Adipocyte (in vitro differentiated cells): ENCODE measurements at regions not wholly inside any gene's neighbourhood (a gene's known extent, or its start where the extent isn't known, plus 50 kb on each side); places are given as distances from the start of the nearest gene placed in this dataset.

ENCODE experiments used
- DNase-seq: peaks from one replicate; pipeline ENCODE4 v3.0.0-alpha.2; 2015; ENCODE audit warnings: low read depth
- H3K27me3 ChIP-seq: replicated peaks from 2 replicates; pipeline ENCODE4 v1.7.0; 2013; ENCODE audit warnings: mild to moderate bottlenecking, low read length, moderate library complexity; ENCODE audit not compliant: control insufficient read depth, insufficient read depth
- H3K36me3 ChIP-seq: 2 replicates; pipeline ENCODE4 v1.7.0; 2013; ENCODE audit warnings: low read length, mild to moderate bottlenecking, moderate library complexity; ENCODE audit not compliant: control insufficient read depth, insufficient read depth, severe bottlenecking
- H3K4me1 ChIP-seq: 2 replicates; pipeline ENCODE4 v1.7.0; 2013; ENCODE audit warnings: mild to moderate bottlenecking, low read length, moderate library complexity; ENCODE audit not compliant: control insufficient read depth, insufficient read depth
- H3K4me3 ChIP-seq: 2 replicates; pipeline ENCODE4 v1.7.0; 2013; ENCODE audit warnings: mild to moderate bottlenecking, low read length, moderate library complexity
- H3K9ac ChIP-seq: 2 replicates; pipeline ENCODE4 v1.7.0; 2013; ENCODE audit warnings: mild to moderate bottlenecking, low read length, moderate library complexity
- H3K9me3 ChIP-seq: 2 replicates; pipeline ENCODE4 v1.7.0; 2013; ENCODE audit warnings: mild to moderate bottlenecking, low read length, moderate library complexity; ENCODE audit not compliant: control insufficient read depth

DNA sequence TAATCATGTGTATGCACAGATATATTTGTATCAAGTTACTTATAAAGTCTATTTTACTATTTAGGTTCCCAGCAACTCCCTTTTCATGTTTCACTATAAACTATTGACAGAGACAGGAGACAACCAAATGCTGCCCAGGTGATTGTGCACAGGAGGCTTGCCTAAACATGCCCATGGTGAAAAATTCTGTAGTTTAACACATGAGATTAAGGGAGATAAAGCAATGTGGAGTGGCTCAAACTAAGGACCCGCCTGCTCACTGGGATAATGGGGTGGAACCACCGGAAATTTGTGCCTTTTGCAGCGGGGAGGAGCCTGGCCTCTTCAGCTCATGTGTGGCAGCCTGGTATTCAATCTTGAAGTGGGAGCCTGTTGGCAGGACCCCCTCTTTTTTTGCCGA lies 459.5 kb upstream of the CNTN5 start:
- Histone ChIP-seq H3K9ac (no peak overlapping the region), H3K9me3 (no peaks in the 10 kb centered on the region), H3K27me3 (no peaks in the 10 kb centered on the region), H3K4me3 (no peak overlapping the region), H3K36me3 (no peaks in the 10 kb centered on the region), H3K4me1 (no peaks in the 10 kb centered on the region)
- no peak for DNase-seq

DNA sequence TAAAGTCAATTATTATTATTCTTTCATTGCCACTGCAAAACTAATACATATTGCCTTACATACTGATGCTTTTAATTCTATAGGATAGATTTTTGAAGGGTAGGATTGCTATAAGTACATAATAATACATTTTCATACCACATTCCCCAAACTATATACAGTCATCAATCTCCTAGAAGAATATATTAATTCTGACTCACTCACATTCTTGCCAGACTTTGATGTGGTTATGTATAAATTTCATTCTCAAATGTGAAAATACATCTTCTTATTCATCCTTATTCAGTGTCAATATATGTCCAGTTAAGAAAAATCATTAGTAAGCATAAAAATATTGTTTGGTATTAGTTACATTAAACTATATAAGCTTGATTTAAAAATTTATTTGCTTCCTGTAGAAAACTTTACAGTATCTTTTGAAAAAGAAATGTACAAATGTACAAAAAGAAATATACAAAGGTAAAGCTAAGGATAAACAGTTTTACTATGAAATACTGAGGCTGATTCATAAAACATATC lies 458.8 kb upstream of the CNTN5 start:
- Histone ChIP-seq H3K4me3 (no peak overlapping the region), H3K4me1 (no peaks in the 10 kb centered on the region), H3K9me3 (no peaks in the 10 kb centered on the region), H3K9ac (no peak overlapping the region), H3K27me3 (no peaks in the 10 kb centered on the region), H3K36me3 (no peaks in the 10 kb centered on the region)
- DNase-seq = no peak

DNA sequence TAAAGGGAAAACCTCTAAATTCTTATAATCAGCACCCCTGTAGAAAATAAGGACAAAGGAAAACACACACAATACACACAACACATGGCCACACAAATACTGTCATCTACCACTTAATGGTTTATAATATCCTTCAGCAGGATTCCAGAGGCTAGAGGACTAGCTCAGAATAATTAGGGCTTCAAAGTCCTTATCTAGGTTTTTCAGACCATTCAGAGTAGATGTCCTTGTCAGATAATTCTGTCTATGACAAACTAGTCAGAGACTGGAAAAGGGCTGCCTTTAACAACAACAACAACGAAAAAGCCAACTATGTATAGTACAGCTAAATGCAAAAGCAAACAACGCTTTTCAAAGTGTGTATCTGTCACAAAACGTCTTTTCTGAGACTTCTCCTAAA lies 456.5 kb upstream of the CNTN5 start:
- H3K36me3 ChIP-seq = no peaks in the 10 kb centered on the region
- H3K27me3 ChIP-seq = no peaks in the 10 kb centered on the region

DNA sequence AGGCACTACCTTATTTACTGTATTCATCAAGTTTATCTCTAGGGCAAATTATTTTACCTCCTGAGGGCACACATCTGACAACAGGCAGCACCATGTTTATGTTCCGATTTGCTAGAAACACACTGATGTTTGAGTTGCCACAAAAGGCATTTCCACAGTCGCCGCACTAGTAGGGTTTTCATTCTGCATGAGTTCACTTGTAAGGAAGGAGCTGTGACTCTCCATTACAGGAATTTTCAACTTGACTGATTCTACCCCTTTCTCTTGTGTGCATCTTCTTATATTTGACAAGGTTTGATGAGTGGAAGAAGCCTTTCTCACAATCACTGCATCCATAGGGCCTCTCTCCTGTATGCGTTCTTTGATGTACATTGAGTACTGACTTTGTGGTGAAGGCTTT lies 455.9 kb upstream of the CNTN5 start:
- Histone ChIP-seq H3K36me3 (no peaks in the 10 kb centered on the region), H3K4me3 (no peak overlapping the region), H3K9ac (no peak overlapping the region), H3K4me1 (no peaks in the 10 kb centered on the region), H3K9me3 (no peaks in the 10 kb centered on the region), H3K27me3 (no peaks in the 10 kb centered on the region)
- no peak for DNase-seq

More for the DNA sequence above, 456.5 kb upstream of the CNTN5 start:
- no peaks in the 10 kb centered on the region for H3K9me3 ChIP-seq
- DNase-seq = no peak
- no peaks in the 10 kb centered on the region for H3K4me1 ChIP-seq
- H3K4me3 ChIP-seq = no peak overlapping the region
- H3K9ac ChIP-seq = no peak overlapping the region

GRCh38 chr11:98565311-98565710 lies 455.4 kb upstream of the CNTN5 start:
- Histone ChIP-seq H3K9me3 (no peaks in the 10 kb centered on the region), H3K4me3 (no peak overlapping the region), H3K9ac (no peak overlapping the region)

GRCh38 chr11:98566978-98567377 lies 453.8 kb upstream of the CNTN5 start:
- Histone ChIP-seq H3K9me3 (no peaks in the 10 kb centered on the region), H3K4me3 (no peak overlapping the region), H3K27me3 (no peaks in the 10 kb centered on the region), H3K4me1 (no peaks in the 10 kb centered on the region), H3K9ac (no peak overlapping the region), H3K36me3 (no peaks in the 10 kb centered on the region)
- no peak for DNase-seq

More at GRCh38 chr11:98565311-98565710, 455.4 kb upstream of the CNTN5 start:
- Histone ChIP-seq H3K36me3 (no peaks in the 10 kb centered on the region), H3K27me3 (no peaks in the 10 kb centered on the region), H3K4me1 (no peaks in the 10 kb centered on the region)
- DNase-seq = no peak

DNA sequence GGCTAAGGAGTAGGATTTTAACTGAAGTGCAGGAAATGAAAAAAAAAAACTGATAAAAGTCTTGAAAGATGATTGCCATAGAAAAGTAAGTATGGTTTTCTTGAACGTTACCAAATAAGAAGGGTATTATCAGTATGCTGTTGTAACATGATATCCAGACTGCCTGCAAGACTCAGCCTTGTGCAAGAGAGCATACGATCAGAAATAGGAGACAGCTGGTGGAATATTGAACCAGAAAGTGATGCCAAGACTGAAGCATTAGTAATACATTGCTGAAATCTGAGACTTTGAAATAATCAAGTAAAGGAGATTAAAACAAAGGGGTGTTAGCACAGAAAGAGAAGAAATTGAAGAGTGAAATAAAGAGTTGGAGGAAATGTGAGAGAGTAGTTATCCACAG lies 452.7 kb upstream of the CNTN5 start:
- H3K9ac ChIP-seq = no peak overlapping the region
- DNase-seq = peak; percentile 3

DNA sequence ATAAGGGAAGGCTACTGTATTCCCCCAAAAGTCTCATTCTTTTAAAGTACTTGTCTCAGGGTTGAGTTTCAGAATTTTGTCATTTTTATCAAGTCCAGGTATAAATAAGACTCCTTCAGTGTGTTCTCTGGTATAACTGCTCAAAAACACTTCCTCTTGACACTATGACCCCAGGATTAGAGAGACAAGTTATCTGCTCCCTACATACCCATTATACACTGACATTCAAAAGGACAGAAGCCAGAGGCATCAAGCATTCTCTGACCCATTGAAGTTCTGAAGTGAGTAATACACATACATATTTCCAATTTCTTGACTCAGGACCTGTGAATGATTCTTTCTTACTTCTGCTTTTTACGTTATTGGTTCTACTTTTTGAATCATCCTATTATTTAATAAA lies 447.8 kb upstream of the CNTN5 start:
- H3K4me3 ChIP-seq = no peak overlapping the region
- no peaks in the 10 kb centered on the region for H3K9me3 ChIP-seq
- no peaks in the 10 kb centered on the region for H3K27me3 ChIP-seq
- no peak for DNase-seq
- no peaks in the 10 kb centered on the region for H3K36me3 ChIP-seq
- H3K4me1 ChIP-seq = no peaks in the 10 kb centered on the region
- no peak overlapping the region for H3K9ac ChIP-seq

More for the DNA sequence above, 452.7 kb upstream of the CNTN5 start:
- no peaks in the 10 kb centered on the region for H3K36me3 ChIP-seq
- no peaks in the 10 kb centered on the region for H3K9me3 ChIP-seq
- H3K4me1 ChIP-seq = no peaks in the 10 kb centered on the region
- H3K4me3 ChIP-seq = no peak overlapping the region
- no peaks in the 10 kb centered on the region for H3K27me3 ChIP-seq

- no peaks in the 10 kb centered on the region for H3K27me3 ChIP-seq
- H3K36me3 ChIP-seq = no peaks in the 10 kb centered on the region
- no peak overlapping the region for H3K9ac ChIP-seq
- H3K4me1 ChIP-seq = no peaks in the 10 kb centered on the region
- H3K9me3 ChIP-seq = no peaks in the 10 kb centered on the region
- no peak for DNase-seq
- H3K4me3 ChIP-seq = no peak overlapping the region
Observed at GRCh38 chr11:98587884-98588283, 432.9 kb upstream of the CNTN5 start.

DNA sequence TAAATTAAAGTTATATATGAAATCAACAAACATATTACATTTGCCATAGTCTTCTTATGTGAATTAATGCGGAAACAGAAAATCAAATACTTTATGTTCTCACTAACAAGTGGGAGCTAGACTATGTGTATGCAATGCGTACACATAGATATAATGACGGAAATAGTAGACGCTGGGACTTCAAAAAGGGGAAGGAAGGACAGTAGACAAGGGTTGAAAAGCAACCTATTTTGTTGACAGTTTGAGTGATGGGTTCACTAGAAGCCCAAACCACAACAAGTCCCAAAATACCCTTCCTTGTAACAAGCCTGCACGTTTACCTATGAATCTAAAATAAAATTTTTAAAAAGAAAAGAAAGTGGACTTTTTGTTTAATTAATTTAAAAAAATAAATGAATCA lies 430.8 kb upstream of the CNTN5 start:
- Histone ChIP-seq H3K9ac (no peak overlapping the region), H3K4me1 (no peaks in the 10 kb centered on the region), H3K36me3 (no peaks in the 10 kb centered on the region), H3K9me3 (peaks cover 6% of the 10 kb centered on the region), H3K4me3 (no peak overlapping the region), H3K27me3 (no peaks in the 10 kb centered on the region)
- no peak for DNase-seq

- no peak for DNase-seq
- Histone ChIP-seq H3K4me1 (no peaks in the 10 kb centered on the region), H3K4me3 (no peak overlapping the region), H3K36me3 (no peaks in the 10 kb centered on the region), H3K9ac (no peak overlapping the region), H3K9me3 (peaks cover 3% of the 10 kb centered on the region), H3K27me3 (no peaks in the 10 kb centered on the region)
Observed at GRCh38 chr11:98600103-98600502, 420.6 kb upstream of the CNTN5 start.
